ENCODE measurements at regions not wholly inside any gene's neighbourhood (a gene's known extent, or its start where the extent isn't known, plus 50 kb on each side); places are given as distances from the start of the nearest gene placed in this dataset.

DNA sequence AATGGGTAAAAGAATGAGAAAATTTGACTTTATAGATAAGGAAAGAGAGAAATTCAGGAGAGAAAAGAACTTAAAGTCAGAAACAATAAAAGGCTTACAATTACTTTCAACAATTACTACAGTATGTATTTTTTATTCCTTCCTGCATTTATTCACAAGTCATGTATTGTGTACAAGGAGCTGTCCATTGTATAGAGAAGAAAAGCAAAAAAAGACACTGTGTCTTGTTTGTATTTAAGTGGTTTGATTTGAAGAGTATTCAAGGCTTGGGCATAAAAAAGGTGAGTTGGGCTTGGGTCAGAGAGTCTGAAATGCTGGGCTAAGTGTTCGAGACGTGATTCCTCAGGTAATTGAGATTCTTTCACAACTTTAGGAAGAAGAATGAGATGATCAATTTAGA is 394.2 kb upstream of the ROBO2 start:
- DNase-seq, result no peak

- DNase-seq, result no peak
Measured at GRCh38 chr3:76646921-76647562, 392.9 kb upstream of the ROBO2 start.

GRCh38 chr3:76651784-76652183 is 388.1 kb upstream of the ROBO2 start:
- no peak for DNase-seq

- no peak for DNase-seq
Measured at GRCh38 chr3:76652524-76652923, 387.4 kb upstream of the ROBO2 start.

DNA sequence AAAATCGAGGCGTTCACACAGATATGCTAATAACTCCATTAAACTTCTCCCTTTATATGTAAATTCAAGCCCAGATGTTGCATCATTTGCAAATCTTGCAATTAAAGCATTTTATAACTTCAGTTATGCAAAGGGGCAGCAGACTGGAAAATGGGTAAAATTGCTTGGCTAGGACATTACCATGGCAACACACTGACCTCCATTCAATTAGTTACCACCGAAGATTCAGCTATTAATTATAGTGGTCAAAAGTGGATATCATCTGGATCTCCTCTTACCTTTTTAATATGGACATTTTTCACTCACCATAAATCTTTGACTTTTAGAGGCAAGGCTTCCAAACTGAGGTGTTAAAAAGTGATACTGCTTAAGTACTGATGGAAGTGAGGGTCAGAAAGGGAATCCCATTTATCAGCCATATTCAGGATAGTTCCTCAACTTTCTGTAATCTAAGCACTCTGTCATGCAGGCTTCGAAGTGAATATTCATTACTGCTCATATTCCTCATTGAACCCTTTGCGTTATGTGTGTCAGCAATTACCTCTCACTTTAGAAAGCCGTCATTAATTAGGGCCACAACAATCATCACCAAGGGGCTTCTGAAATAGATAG is 386.2 kb upstream of the ROBO2 start:
- no peak for DNase-seq

GRCh38 chr3:76656531-76657070 is 383.3 kb upstream of the ROBO2 start:
- no peak for DNase-seq

GRCh38 chr3:76657909-76658308 is 382.0 kb upstream of the ROBO2 start:
- DNase-seq, result no peak

DNA sequence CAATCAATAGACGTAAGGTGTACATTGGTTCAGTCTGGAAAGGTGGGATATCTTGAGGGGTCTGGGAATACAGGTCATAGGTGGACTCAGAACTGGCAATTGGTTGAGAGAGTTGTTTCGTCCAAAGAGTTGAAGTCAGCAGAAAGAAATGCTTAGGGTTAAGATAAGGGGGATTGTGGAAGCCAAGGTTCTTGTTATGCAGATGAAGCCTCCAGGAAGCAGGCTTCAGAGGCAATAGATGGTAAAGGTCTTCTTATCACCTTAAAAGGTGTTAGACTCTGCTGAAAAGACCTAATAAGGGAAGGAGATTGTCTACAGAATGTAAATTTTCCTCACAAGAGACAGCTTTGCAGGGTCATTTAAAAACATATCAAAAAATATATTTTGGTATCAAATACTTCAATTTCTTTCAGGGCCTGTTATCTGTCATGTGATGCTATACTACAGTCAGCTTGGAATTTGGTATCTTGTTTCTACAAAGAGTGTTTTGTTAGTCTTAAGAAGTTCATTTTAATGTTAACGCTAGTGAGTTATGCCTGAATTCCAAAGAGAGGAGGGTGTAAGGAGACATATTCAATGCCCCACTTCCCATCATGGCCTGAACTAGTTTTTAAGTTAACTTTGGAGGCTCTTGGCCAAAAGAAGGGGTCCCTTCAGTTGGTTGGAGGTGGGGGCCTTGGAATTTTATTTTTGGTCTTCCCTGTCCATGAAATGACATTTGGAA is 378.2 kb upstream of the ROBO2 start:
- DNase-seq, result no peak

DNA sequence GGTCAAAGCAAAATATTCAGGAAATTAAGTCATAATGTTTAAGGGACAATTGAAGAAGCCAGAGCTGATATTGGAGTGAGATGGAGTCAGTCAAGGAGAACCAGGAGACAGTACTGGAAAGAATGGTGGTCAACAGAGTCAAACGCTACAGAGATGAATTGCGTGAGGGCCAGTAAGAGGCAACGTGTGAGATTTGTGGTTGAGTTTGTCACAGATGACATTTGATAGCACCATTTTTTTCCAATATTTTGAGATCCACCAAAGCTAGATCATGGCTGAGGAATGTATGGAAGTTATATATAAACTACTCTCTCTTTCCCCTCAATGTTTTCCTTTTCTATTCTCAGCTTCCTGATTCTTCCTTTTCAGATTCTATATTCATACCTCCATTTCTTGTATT is 375.1 kb upstream of the ROBO2 start:
- no peak for DNase-seq

- no peak for DNase-seq
Measured at GRCh38 chr3:76668653-76669052, 371.2 kb upstream of the ROBO2 start.

GRCh38 chr3:76669322-76669721 is 370.6 kb upstream of the ROBO2 start:
- DNase-seq, result no peak

GRCh38 chr3:76673171-76673570 is 366.7 kb upstream of the ROBO2 start:
- DNase-seq, result no peak

DNA sequence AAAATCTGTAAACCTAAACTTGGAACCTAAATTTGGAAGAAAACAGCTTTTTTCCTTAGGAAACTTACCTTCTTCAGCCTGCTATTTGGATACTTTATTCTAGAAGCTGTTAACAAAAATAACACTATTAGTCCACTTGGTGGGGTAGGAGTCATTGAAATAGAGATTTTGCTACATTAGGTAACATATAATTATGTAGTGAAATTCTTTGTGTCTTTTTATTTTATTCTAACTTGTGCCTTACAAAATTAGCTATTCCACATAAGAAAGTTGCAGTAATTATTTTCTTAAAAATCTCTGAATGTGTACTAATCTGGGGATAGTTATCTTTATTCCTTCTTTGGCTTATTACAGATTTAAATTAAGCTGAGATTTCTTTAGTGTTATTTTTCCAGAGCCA is 360.4 kb upstream of the ROBO2 start:
- no peak for DNase-seq

DNA sequence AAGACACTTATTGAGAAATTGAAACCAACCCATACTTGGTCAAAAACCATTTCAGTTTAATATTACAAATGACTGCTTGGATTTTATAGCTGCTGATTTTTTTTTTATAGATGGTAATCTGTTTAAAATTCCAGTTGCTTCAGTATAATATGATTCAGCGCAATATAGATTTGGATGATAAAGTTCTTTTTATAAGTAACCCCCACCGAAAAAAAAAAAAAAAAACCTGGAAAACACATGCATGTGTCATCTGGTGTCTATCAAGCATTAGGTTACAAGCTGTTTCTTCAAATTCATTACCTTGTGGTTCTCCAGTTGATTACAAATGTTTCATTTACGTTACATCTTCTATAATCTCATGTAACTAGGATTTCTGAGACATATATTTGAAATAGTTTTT is 356.6 kb upstream of the ROBO2 start:
- no peak for DNase-seq

DNA sequence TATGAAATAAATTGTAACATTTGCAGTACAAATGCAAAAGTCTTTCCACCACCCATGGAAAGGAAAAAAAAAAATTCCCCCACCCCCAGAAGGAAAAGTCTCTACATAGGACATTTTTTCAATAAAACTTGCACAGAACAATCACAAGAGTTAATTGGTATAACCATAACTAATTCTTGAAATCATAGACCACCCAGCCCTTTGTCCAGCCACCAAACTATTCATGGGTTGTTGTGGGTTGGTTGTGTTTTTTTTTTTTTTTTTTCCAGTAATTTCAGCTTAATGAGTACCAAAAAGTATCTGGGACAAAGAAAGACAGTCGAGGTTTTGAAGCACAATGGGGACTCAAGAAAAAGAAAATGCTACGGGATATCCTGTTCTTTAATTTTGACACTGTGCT is 355.0 kb upstream of the ROBO2 start:
- DNase-seq, result no peak

DNA sequence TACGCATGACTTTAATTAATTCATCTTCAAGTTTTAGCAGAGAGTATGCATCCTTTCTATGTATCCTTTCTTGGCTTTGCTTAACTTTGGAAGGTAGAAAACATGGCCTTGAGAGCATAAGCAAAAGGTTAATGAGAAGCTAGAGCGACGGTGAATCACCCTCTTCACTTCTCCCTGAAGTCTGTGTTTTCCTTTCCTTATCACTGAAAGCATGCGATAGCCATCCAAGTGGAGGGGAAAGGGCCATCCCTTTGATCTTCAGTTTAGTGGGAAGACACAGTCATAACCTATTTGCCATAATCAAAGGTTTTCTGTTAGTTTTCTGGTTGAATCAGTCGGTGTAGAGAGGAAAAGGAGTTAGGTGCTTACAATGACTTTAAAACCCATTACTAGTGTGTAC is 354.0 kb upstream of the ROBO2 start:
- no peak for DNase-seq

DNA sequence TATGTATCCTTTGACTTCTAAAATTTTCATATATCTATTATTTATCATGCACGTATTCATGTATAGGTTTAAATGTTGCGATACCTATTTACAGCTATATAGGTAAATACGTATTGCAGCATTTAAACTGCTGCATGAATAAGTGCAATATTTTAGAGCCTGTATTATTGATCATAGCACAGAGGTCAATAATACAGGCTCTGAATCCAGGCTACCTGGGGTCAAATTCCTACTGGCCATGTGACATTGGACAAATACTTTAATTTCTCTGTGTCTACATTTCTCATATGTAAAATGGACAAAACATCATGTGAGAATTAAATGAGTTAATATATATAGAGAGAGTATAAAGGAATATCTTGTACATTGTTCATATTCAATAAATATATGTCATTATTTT is 352.9 kb upstream of the ROBO2 start:
- no peak for DNase-seq

- peak; percentile 33 for DNase-seq
Measured at GRCh38 chr3:76694063-76694462, 345.8 kb upstream of the ROBO2 start.

- DNase-seq, result no peak
Measured at GRCh38 chr3:76698136-76698706, 341.7 kb upstream of the ROBO2 start.

GRCh38 chr3:76699846-76700245 is 340.1 kb upstream of the ROBO2 start:
- DNase-seq, result no peak

- no peak for DNase-seq
Measured at GRCh38 chr3:76700323-76700722, 339.6 kb upstream of the ROBO2 start.

DNA sequence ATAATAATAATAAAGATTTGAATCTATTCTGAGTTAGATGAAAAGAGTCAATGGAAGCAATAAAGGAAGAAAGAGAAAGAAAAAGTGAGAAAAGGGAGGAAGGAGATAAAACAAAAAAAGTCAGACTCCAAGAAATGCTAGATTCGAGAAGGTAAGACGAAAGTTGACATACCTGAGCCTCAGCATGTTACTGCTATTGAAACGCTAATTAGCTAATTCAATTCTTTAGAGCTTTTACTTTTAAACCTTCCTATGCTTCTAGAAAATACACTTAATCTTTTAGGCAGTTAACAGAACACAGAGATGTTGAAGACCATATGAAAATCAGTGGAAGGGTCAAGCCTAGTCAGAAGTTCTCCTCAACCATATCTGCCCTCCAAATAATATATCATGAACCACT is 337.2 kb upstream of the ROBO2 start:
- no peak for DNase-seq

DNA sequence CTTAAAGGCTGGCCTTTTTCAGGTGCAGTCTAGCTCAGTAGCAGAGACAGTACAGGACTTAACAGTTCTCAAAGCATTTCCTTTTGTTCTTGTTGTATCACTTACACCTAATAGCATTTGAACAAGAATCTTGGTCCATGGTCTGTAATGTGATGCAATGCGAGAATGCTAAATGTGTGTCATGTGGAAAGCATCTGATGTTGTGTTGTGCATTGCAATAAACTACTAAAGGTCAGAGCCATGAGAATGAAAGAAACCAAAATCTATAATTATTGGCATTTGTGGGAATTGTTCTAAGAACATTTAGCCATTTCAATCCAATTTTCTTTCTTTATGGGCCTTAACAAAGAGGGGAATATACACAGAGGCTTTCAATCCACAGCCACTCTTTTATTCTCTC is 324.5 kb upstream of the ROBO2 start:
- no peak for DNase-seq

DNA sequence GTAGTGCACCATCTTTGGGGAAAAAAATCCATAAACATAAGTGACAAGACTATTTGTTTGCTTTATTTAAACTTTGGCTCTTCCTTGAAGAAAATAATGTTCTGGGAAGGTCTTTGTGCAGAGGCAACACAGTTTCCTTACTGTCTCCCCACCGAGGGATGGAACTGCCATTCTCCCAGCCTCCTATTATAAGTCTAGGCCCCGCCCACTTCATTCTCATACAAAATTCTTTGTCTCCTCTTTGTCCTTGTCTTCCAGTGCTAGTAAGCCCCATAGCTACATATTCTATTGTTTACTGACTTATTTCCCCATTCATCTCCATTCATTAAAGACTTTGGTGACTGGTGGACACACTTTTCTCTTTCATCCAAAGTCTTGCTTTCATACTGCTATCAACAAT is 316.5 kb upstream of the ROBO2 start:
- DNase-seq, result no peak

Measured in NCI-H1694 treated with DMSO at 0.1 percent for 48 hours (cell line).